Hepatocyte (in vitro differentiated cells): ENCODE measurements at regions not wholly inside any gene's neighbourhood (a gene's known extent, or its start where the extent isn't known, plus 50 kb on each side); places are given as distances from the start of the nearest gene placed in this dataset.

ENCODE experiments used
- CTCF ChIP-seq: fragments of 200-600 bp; sonication (generic); IDR thresholded peaks from 2 replicates; pipeline ENCODE4 v1.5.1; 2016; ENCODE audit warnings: antibody characterized with exemption, mild to moderate bottlenecking; ENCODE audit not compliant: poor library complexity
- EZH2 ChIP-seq: fragments of 200-600 bp; sonication (generic); IDR thresholded peaks from 2 replicates; pipeline ENCODE4 v1.6.1; 2016; ENCODE audit warnings: antibody characterized with exemption, mild to moderate bottlenecking, borderline replicate concordance

DNA sequence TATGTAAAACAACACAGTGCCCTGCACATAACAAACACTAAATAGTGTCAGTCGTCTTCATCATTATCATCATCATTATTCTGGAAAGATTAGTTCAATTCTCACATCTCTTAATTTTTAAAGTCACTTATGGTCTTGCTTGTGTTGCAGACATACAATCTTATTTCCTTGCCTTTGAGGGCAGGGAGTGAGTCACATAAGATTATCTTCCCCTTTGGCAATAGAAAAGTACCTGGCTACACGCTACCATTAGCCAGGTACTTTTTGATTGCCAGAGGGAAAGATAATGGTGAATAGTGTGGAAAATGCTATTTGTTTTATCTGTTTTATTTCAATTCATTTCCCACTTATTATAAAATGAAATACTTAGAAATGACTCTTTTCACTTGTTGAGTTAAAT is 76.6 kb upstream of the RMDN2 start:
- TF ChIP-seq CTCF (no peak), EZH2 (no peak)
